HepG2 (cell line): ENCODE measurements at regions not wholly inside any gene's neighbourhood (a gene's known extent, or its start where the extent isn't known, plus 50 kb on each side); places are given as distances from the start of the nearest gene placed in this dataset.

Experiments used
- ATAC-seq: fragments of 200-7000 bp; cut with Tn5 transposase; 3 replicates; pipeline ENCODE4 v1.9.1; 2020; ENCODE audit warnings: mild to moderate bottlenecking, moderate library complexity
- BruUV-seq: library from RNA; stranded (reverse); fragments of 400-500 nt; replicated peaks from 2 replicates; lab custom pipeline; 2021; lab: Mats Ljungman, UMichigan
- CTCF ChIA-PET: fragments of 300-600 bp; formaldehyde crosslinking; extraction: SDS; loops from one replicate; lab custom pipeline; 2021; ENCODE audit warnings: low total read pairs, inconsistent platforms, low intra/inter-chr PET ratio; lab: Yijun Ruan, JAX
- POLR2A ChIA-PET: fragments of 350-600 bp; sonication (Branson Sonifier 250); formaldehyde crosslinking; loops from one replicate; lab custom pipeline; 2020; ENCODE audit warnings: antibody characterized with exemption, inconsistent platforms; lab: Yijun Ruan, JAX
- DNase-seq: peaks from one replicate; pipeline ENCODE4 v3.0.0-alpha.2; 2015; ENCODE audit warnings: low spot score
- FAIRE-seq: peaks from 3 replicates; lab custom pipeline; 2011; peaks lifted over from hg19 to GRCh38; lab: Jason Lieb, UNC
- H2AFZ ChIP-seq: one replicate; pipeline ENCODE4 v1.6.1; 2011; ENCODE audit warnings: low read length, inconsistent platforms
- H3K27ac ChIP-seq: fragments of 300-600 bp; 3 replicates; pipeline ENCODE4 v1.8.0; 2011; ENCODE audit warnings: mixed run types, mild to moderate bottlenecking, mixed read lengths, low read length, inconsistent platforms; ENCODE audit not compliant: insufficient read depth; ENCODE audit errors: extremely low read length
- H3K27me3 ChIP-seq, 2 experiments: fragments of 200-600 bp in 1 of 2; 2 replicates in 1 of 2; 3 replicates in 1 of 2; pipeline versions ENCODE4 v1.6.0 to v1.8.0; 2011; ENCODE audit warnings: low read length in 2 of 2, mild to moderate bottlenecking in 2 of 2, moderate library complexity in 2 of 2, inconsistent platforms in 1 of 2; ENCODE audit not compliant: insufficient read depth in 2 of 2, control insufficient read depth in 1 of 2
- H3K36me3 ChIP-seq, 2 experiments: fragments of 200-600 bp in 1 of 2; replicated peaks in 1 of 2; 2 replicates in 1 of 2; 3 replicates in 1 of 2; pipeline versions ENCODE4 v1.5.1 to v1.8.0; 2011; ENCODE audit warnings: low read length in 2 of 2, inconsistent platforms in 1 of 2; ENCODE audit not compliant: insufficient read depth in 2 of 2, control insufficient read depth in 1 of 2
- H3K4me1 ChIP-seq: 2 replicates; pipeline ENCODE4 v1.5.1; 2012; ENCODE audit warnings: low read length, inconsistent platforms; ENCODE audit not compliant: insufficient read depth
- H3K4me2 ChIP-seq: 2 replicates; pipeline ENCODE4 v1.6.0; 2011; ENCODE audit warnings: low read depth, low read length, inconsistent platforms
- H3K4me3 ChIP-seq, 3 experiments: fragments of 200-600 bp in 1 of 3; sonication (generic), shearing (Covaris generic) in 1 of 3; replicated peaks in 1 of 3; 2 replicates each; pipeline ENCODE4 v1.5.1; 2011 to 2016; ENCODE audit warnings: low read length in 3 of 3, inconsistent platforms in 2 of 3, low read depth in 2 of 3, mild to moderate bottlenecking in 2 of 3, control low read depth in 1 of 3, mixed read lengths in 1 of 3; ENCODE audit not compliant: insufficient read depth in 1 of 3
- H3K79me2 ChIP-seq: one replicate; pipeline ENCODE4 v1.6.1; 2011; ENCODE audit warnings: low read length, inconsistent platforms; ENCODE audit not compliant: insufficient read depth
- H3K9ac ChIP-seq: 2 replicates; pipeline ENCODE4 v1.6.0; 2011; ENCODE audit warnings: mild to moderate bottlenecking, low read depth, low read length, inconsistent platforms; ENCODE audit not compliant: insufficient read depth
- H3K9me3 ChIP-seq: 2 replicates; pipeline ENCODE4 v1.5.1; 2012; ENCODE audit warnings: mild to moderate bottlenecking, low read length
- H4K20me1 ChIP-seq: 2 replicates; pipeline ENCODE4 v1.6.0; 2011; ENCODE audit warnings: inconsistent platforms, mild to moderate bottlenecking, low read length, moderate library complexity; ENCODE audit not compliant: insufficient read depth
- DZIP1 ChIP-seq: sonication (generic); formaldehyde crosslinking; IDR thresholded peaks from 2 replicates; pipeline ENCODE4 v1.5.0; 2020; ENCODE audit warnings: mild to moderate bottlenecking, missing genetic modification reagents
- FUBP1 ChIP-seq: sonication (generic); formaldehyde crosslinking; IDR thresholded peaks from 2 replicates; pipeline ENCODE4 v1.5.1; 2020; ENCODE audit warnings: missing genetic modification reagents, mild to moderate bottlenecking, borderline replicate concordance
- JUND ChIP-seq: sonication (generic); formaldehyde crosslinking; IDR thresholded peaks from 2 replicates; pipeline ENCODE4 v1.8.0; 2022; ENCODE audit warnings: mild to moderate bottlenecking, missing genetic modification reagents
- MIXL1 ChIP-seq: IDR thresholded peaks from 2 replicates; pipeline ENCODE4 v1.6.1; 2016
- MXD4 ChIP-seq: IDR thresholded peaks from 2 replicates; pipeline ENCODE4 v1.6.1; 2016; ENCODE audit warnings: mild to moderate bottlenecking, missing biosample characterization, missing genetic modification reagents
- TRIM22 ChIP-seq: fragments of 450-650 bp; IDR thresholded peaks from 2 replicates; pipeline ENCODE4 v1.6.1; 2017
- XBP1 ChIP-seq: sonication (generic); formaldehyde crosslinking; IDR thresholded peaks from 2 replicates; pipeline ENCODE4 v1.5.0; 2020; ENCODE audit warnings: missing genetic modification reagents
- ZBTB44 ChIP-seq: sonication (generic); formaldehyde crosslinking; IDR thresholded peaks from 2 replicates; pipeline ENCODE4 v1.4.0; 2020; ENCODE audit warnings: missing genetic modification reagents
- ZNF710 ChIP-seq: sonication (generic); formaldehyde crosslinking; IDR thresholded peaks from 2 replicates; pipeline ENCODE4 v1.5.0; 2020; ENCODE audit warnings: mild to moderate bottlenecking, missing genetic modification reagents, borderline replicate concordance
- WGBS: methylation state at CpG from one replicate; pipeline ENCODE4 v1.1.6; 2017; ENCODE audit warnings: low lambda C conversion rate; 5-methylcytosine and 5-hydroxymethylcytosine counted together
- in situ Hi-C: cut with HindIII; loops from 2 replicates; pipeline ENCODE4 v1.10.0; 2017; ENCODE audit warnings: low pct_unique_long_range_greater_than_20kb; ENCODE audit not compliant: extremely low pct_ligation_motif_present
- intact Hi-C: fragments of 100-400 bp; cut with micrococcal nuclease; formaldehyde crosslinking; loops from one replicate; pipeline ENCODE4 v1.10.0; 2022; ENCODE audit not compliant: unreplicated experiment

- TF ChIP-seq XBP1 (no peak), DZIP1 (CRISPR knock-in tag) (no peak)
Observed at GRCh38 chr9:88065619-88066018, 72.7 kb downstream of the SPATA31C2 start (continued).

- ChIA-PET CTCF (no interaction called here), POLR2A (no interaction called here)
- no peaks in the 10 kb centered on the region for H3K36me3 ChIP-seq
- no peak overlapping the region for H3K9ac ChIP-seq
- no peaks in the 10 kb centered on the region for H3K79me2 ChIP-seq
- no peak overlapping the region for H3K27ac ChIP-seq
- no peaks in the 10 kb centered on the region for H3K9me3 ChIP-seq
- H3K27me3 ChIP-seq, result no peaks in the 10 kb centered on the region
- H3K4me2 ChIP-seq, result no peak overlapping the region
- H3K4me1 ChIP-seq, result no peaks in the 10 kb centered on the region
- TF ChIP-seq TRIM22 (no peak), MXD4 (CRISPR knock-in tag) (no peak), MIXL1 (CRISPR knock-in tag) (no peak), JUND (CRISPR knock-in tag) (no peak), ZNF710 (CRISPR knock-in tag) (no peak), ZBTB44 (CRISPR knock-in tag) (no peak), FUBP1 (CRISPR knock-in tag) (no peak)
- WGBS, result 18% methylated on average over 4 of the region's 4 CpGs
- no peaks in the 10 kb centered on the region for H4K20me1 ChIP-seq
- FAIRE-seq (no peak), ATAC-seq (no peak), DNase-seq (no peak)
- no TSS peak for BruUV-seq
- H3K4me3 ChIP-seq, result no peak overlapping the region
- intact Hi-C loops, result no loop called here
- H2AFZ ChIP-seq, result no peak overlapping the region
- in situ Hi-C loops, result no loop called here
Observed at GRCh38 chr9:88064554-88064953, 73.7 kb downstream of the SPATA31C2 start.
